SK-N-SH (cell line): ENCODE measurements at regions not wholly inside any gene's neighbourhood (a gene's known extent, or its start where the extent isn't known, plus 50 kb on each side); places are given as distances from the start of the nearest gene placed in this dataset.
A peak's percentile ranks its signal among the peaks of the same experiment; 100 is the strongest.
"Not testable (repeated sequence)": the region's sequence is repeated elsewhere in the genome, so short reads cannot be mapped to it uniquely, and the experiment has no call there.

ENCODE experiments used
- CTCF ChIA-PET: fragments of 300-600, 350-600 bp; formaldehyde crosslinking; extraction: SDS; loops from one replicate; lab custom pipeline; 2021; lab: Yijun Ruan, JAX
- POLR2A ChIA-PET: fragments of 350-600 bp; sonication (Branson Sonifier 250); formaldehyde crosslinking; extraction: SDS; loops from one replicate; lab custom pipeline; 2020; ENCODE audit warnings: antibody characterized with exemption, inconsistent platforms; lab: Yijun Ruan, JAX
- DNase-seq: peaks from one replicate; pipeline ENCODE4 v3.0.0; 2012
- H2AFZ ChIP-seq: fragments of 200-600 bp; sonication (generic); 2 replicates; pipeline ENCODE4 v1.8.1; 2016; ENCODE audit warnings: antibody characterized with exemption, mild to moderate bottlenecking, low read depth
- H3F3A ChIP-seq: fragments of 200-600 bp; sonication (generic); replicated peaks from 2 replicates; pipeline ENCODE3; 2016; ENCODE audit warnings: antibody characterized with exemption, mild to moderate bottlenecking; ENCODE audit not compliant: insufficient read depth
- H3K27ac ChIP-seq, 2 experiments: fragments of 200-500 bp in 1 of 2; fragments of 200-600 bp in 1 of 2; sonication (Bioruptor generic) in 1 of 2; sonication (generic), shearing (Covaris generic) in 1 of 2; 2 replicates each; pipeline versions ENCODE4 v1.5.1 to v1.6.1; 2014 to 2016; ENCODE audit warnings: low read depth in 2 of 2, inconsistent platforms in 1 of 2, low read length in 1 of 2, mild to moderate bottlenecking in 1 of 2, mixed read lengths in 1 of 2
- H3K27me3 ChIP-seq: fragments of 200-600 bp; sonication (generic), shearing (Covaris generic); 2 replicates; pipeline ENCODE4 v1.6.1; 2016; ENCODE audit warnings: mixed run types; ENCODE audit not compliant: insufficient read depth
- H3K36me3 ChIP-seq, 2 experiments: fragments of 200-500 bp in 1 of 2; fragments of 200-600 bp in 1 of 2; sonication (Bioruptor generic) in 1 of 2; sonication (generic) in 1 of 2; replicated peaks in 1 of 2; 2 replicates each; pipeline versions ENCODE3 to v1.5.1; 2014 to 2016; ENCODE audit warnings: low read length in 1 of 2, mild to moderate bottlenecking in 1 of 2; ENCODE audit not compliant: insufficient read depth in 2 of 2, control insufficient read depth in 1 of 2
- H3K4me1 ChIP-seq, 2 experiments: fragments of 200-500 bp in 1 of 2; fragments of 200-600 bp in 1 of 2; sonication (Bioruptor generic) in 1 of 2; sonication (generic), shearing (Covaris generic) in 1 of 2; 2 replicates each; pipeline versions ENCODE4 v1.5.1 to v1.6.1; 2014 to 2016; ENCODE audit warnings: low read depth in 1 of 2, low read length in 1 of 2, mixed run types in 1 of 2; ENCODE audit not compliant: insufficient read depth in 2 of 2, control insufficient read depth in 1 of 2
- H3K4me2 ChIP-seq: fragments of 200-600 bp; sonication (generic), shearing (Covaris generic); 2 replicates; pipeline ENCODE4 v1.6.1; 2017; ENCODE audit warnings: mixed run types
- H3K4me3 ChIP-seq, 2 experiments: fragments of 200-500 bp in 1 of 2; fragments of 200-600 bp in 1 of 2; sonication (Bioruptor generic) in 1 of 2; sonication (generic), shearing (Covaris generic) in 1 of 2; 2 replicates each; pipeline versions ENCODE4 v1.5.1 to v1.8.1; 2014 to 2016; ENCODE audit warnings: low read depth in 2 of 2, inconsistent platforms in 1 of 2, low read length in 1 of 2, mild to moderate bottlenecking in 1 of 2, mixed read lengths in 1 of 2, moderate library complexity in 1 of 2
- H3K79me2 ChIP-seq: fragments of 200-600 bp; sonication (generic); 2 replicates; pipeline ENCODE4 v1.8.1; 2017; ENCODE audit warnings: mild to moderate bottlenecking; ENCODE audit not compliant: insufficient read depth
- H3K9ac ChIP-seq: fragments of 200-600 bp; sonication (generic); 2 replicates; pipeline ENCODE4 v1.6.1; 2017; ENCODE audit warnings: mixed run types
- H3K9me2 ChIP-seq: fragments of 200-600 bp; sonication (generic); 2 replicates; pipeline ENCODE4 v1.6.1; 2017; ENCODE audit warnings: mixed run types
- H3K9me3 ChIP-seq: fragments of 200-600 bp; sonication (generic); 2 replicates; pipeline ENCODE4 v1.6.1; 2017; ENCODE audit warnings: mixed run types, mild to moderate bottlenecking, moderate library complexity
- H4K20me1 ChIP-seq: fragments of 200-600 bp; sonication (generic); 2 replicates; pipeline ENCODE4 v1.6.1; 2017; ENCODE audit warnings: mild to moderate bottlenecking, mixed run types; ENCODE audit not compliant: insufficient read depth
- WGBS: methylation state at CpG from one replicate; pipeline ENCODE4 v1.1.6; 2017; ENCODE audit warnings: low lambda C conversion rate; 5-methylcytosine and 5-hydroxymethylcytosine counted together

DNA sequence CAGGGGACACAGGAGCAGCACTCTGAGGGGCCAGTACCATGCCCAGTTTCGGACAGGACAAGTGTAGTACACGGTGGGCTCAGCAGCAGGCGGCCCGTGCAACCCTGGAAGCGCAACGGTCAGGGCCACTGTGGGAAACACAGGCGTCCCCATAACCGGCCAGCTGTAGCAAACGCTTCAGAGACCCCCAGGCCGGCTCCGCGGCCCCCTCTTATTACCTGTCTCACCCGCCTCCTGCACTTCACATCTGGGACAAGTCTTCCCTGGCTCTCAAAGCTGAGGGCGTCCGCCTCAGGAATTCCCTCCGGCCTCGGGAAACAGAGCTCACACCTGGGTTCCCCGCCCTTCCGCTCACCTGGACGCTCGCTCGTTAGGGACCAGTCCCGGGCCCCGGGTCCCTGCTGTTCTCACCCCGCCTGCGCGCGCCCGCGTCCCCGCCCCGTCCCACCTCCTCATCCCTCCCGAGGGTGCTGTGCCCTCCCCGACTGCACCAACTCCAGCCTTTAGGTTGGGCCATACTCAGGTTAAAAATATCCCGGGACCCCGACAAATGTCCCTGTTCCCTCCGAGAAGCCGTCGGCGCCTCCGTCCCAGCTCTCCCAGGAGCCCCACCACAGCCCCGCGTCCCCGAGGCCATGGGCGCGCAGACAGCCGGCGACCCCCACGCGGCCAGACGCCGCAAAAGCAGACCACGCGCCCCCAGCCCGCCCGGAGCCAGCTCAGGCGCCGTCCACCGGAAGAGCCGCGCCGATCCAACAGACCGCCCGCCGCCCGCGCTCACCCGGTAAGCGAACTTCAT lies 5367.3 kb upstream of the TPTE start:
- H3K27ac ChIP-seq, H3K4me2 ChIP-seq, H2AFZ ChIP-seq, H3F3A ChIP-seq, POLR2A ChIA-PET, H4K20me1 ChIP-seq, H3K9me3 ChIP-seq, H3K9ac ChIP-seq, CTCF ChIA-PET, H3K4me1 ChIP-seq, H3K79me2 ChIP-seq, DNase-seq, H3K9me2 ChIP-seq, H3K36me3 ChIP-seq, H3K27me3 ChIP-seq: not testable (repeated sequence)
- 7% methylated on average over 3 of the region's 69 CpGs for WGBS
- H3K4me3 ChIP-seq = peak overlapping the region in 1 of 2 experiments; percentile 48; a peak in 2 of 4 replicates

GRCh38 chr21:5154641-5154982 lies 5366.8 kb upstream of the TPTE start:
- CTCF ChIA-PET, H4K20me1 ChIP-seq, H3K4me2 ChIP-seq, H3K9me3 ChIP-seq, H3K4me1 ChIP-seq, DNase-seq, H3F3A ChIP-seq, H3K27me3 ChIP-seq, H3K79me2 ChIP-seq, POLR2A ChIA-PET, H3K9ac ChIP-seq, H3K36me3 ChIP-seq, H3K4me3 ChIP-seq, H3K9me2 ChIP-seq, H3K27ac ChIP-seq, H2AFZ ChIP-seq: not testable (repeated sequence)
- WGBS = no CpG with 5 or more reads among the region's 50 CpGs

DNA sequence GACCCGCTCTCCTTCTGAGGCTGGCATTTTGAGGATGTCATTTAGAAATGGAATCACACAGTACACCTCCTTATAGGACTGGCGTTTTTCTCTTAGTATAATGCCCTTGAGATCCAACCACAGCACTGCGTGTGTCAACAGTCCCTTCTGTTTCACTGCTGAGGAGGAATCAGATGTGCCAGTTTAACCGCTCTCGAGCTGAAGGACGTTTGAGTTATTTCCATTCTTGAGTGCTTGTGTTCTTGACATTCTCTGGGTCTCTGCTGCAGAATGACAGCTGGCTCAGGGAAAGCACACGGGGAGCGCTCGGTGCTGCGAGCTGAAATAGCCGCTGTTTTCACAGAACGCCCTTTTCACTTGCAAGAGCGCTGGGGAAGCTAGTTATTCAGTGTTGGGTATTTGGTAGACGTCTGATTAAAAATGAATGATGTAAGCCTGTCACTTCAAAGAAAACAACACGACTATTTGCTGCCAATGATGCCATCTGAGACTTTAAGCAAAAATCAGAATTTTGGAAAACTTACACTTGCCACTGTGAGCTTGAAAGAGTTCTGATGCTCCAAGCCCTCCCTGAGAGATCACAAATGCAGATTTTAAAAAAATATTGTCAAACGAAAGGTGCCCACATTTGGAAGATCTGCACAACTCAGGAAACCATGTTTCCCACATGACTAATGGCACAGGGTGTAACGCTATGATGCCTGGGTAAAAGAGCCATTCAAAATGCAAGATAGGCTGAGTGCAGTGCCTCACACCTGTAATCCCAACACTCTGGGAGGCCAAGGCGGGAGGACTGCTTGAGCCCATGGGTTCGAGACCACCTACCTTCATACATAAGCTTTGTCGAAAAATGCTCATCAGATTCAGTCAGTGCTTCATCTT lies 5358.4 kb upstream of the TPTE start:
- H3K4me1 ChIP-seq, H3K79me2 ChIP-seq, H3K9me2 ChIP-seq, H4K20me1 ChIP-seq, H3K4me2 ChIP-seq, H3K36me3 ChIP-seq, H3K4me3 ChIP-seq, H3F3A ChIP-seq, H3K27ac ChIP-seq, H2AFZ ChIP-seq, DNase-seq, H3K27me3 ChIP-seq, CTCF ChIA-PET, H3K9me3 ChIP-seq, H3K9ac ChIP-seq, POLR2A ChIA-PET: not testable (repeated sequence)
- no CpG with 5 or more reads among the region's 20 CpGs for WGBS

- POLR2A ChIA-PET, H4K20me1 ChIP-seq, H3K79me2 ChIP-seq, H3K36me3 ChIP-seq, H2AFZ ChIP-seq, DNase-seq, H3K9me2 ChIP-seq, H3K9me3 ChIP-seq, H3K27ac ChIP-seq, H3F3A ChIP-seq, H3K9ac ChIP-seq, H3K4me1 ChIP-seq, H3K4me3 ChIP-seq, H3K4me2 ChIP-seq, CTCF ChIA-PET, H3K27me3 ChIP-seq: not testable (repeated sequence)
- no CpG with 5 or more reads among the region's 7 CpGs for WGBS
These were observed 5355.6 kb upstream of the TPTE start for GRCh38 chr21:5165829-5166228.
